ENCODE measurements at regions not wholly inside any gene's neighbourhood (a gene's known extent, or its start where the extent isn't known, plus 50 kb on each side); places are given as distances from the start of the nearest gene placed in this dataset.

- H3K4me1 ChIP-seq (ENCODE audit: control insufficient read depth, insufficient read depth, low read length): peaks cover 30% of the 10 kb centered on the region
- H3K27ac ChIP-seq (ENCODE audit: low read depth, low read length): no peak overlapping the region
- no peaks in the 10 kb centered on the region for H3K9me3 ChIP-seq (ENCODE audit: control insufficient read depth, insufficient read depth, low read depth, low read length)
- no peaks in the 10 kb centered on the region for H3K36me3 ChIP-seq (ENCODE audit: control insufficient read depth, insufficient read depth, low read length)
- no peak overlapping the region for H3K4me3 ChIP-seq (ENCODE audit: low read depth, low read length)
- no peak overlapping the region for H3K9ac ChIP-seq (ENCODE audit: low read length)
- peaks cover 10% of the 10 kb centered on the region; the same call in 1 of the 2 replicates for H3K27me3 ChIP-seq (ENCODE audit: control insufficient read depth, insufficient read depth, low read length)
These were observed 169.3 kb downstream of the OLFM1 start for GRCh38 chr9:135256581-135257354.

- Histone ChIP-seq H3K27me3 (ENCODE audit: control insufficient read depth, insufficient read depth, low read length) (peaks cover 10% of the 10 kb centered on the region; the same call in 1 of the 2 replicates), H3K4me3 (ENCODE audit: low read depth, low read length) (no peak overlapping the region), H3K9me3 (ENCODE audit: control insufficient read depth, insufficient read depth, low read depth, low read length) (no peaks in the 10 kb centered on the region), H3K36me3 (ENCODE audit: control insufficient read depth, insufficient read depth, low read length) (no peaks in the 10 kb centered on the region), H3K4me1 (ENCODE audit: control insufficient read depth, insufficient read depth, low read length) (peaks cover 25% of the 10 kb centered on the region), H3K27ac (ENCODE audit: low read depth, low read length) (no peak overlapping the region), H3K9ac (ENCODE audit: low read length) (no peak overlapping the region)
These were observed 171.0 kb downstream of the OLFM1 start for GRCh38 chr9:135258461-135258860.

- Histone ChIP-seq H3K9ac (ENCODE audit: low read length) (no peak overlapping the region), H3K4me1 (ENCODE audit: control insufficient read depth, insufficient read depth, low read length) (peaks cover 21% of the 10 kb centered on the region), H3K27ac (ENCODE audit: low read depth, low read length) (no peak overlapping the region), H3K36me3 (ENCODE audit: control insufficient read depth, insufficient read depth, low read length) (no peaks in the 10 kb centered on the region), H3K27me3 (ENCODE audit: control insufficient read depth, insufficient read depth, low read length) (peaks cover 10% of the 10 kb centered on the region; the same call in 1 of the 2 replicates), H3K4me3 (ENCODE audit: low read depth, low read length) (no peak overlapping the region), H3K9me3 (ENCODE audit: control insufficient read depth, insufficient read depth, low read depth, low read length) (no peaks in the 10 kb centered on the region)
These were observed 171.8 kb downstream of the OLFM1 start for GRCh38 chr9:135259273-135259672.

GRCh38 chr9:135260221-135261180 lies 173.0 kb downstream of the OLFM1 start:
- Histone ChIP-seq H3K36me3 (ENCODE audit: control insufficient read depth, insufficient read depth, low read length) (no peaks in the 10 kb centered on the region), H3K27me3 (ENCODE audit: control insufficient read depth, insufficient read depth, low read length) (peaks cover 13% of the 10 kb centered on the region; the same call in 1 of the 2 replicates), H3K4me1 (ENCODE audit: control insufficient read depth, insufficient read depth, low read length) (peaks cover 12% of the 10 kb centered on the region), H3K4me3 (ENCODE audit: low read depth, low read length) (no peak overlapping the region), H3K27ac (ENCODE audit: low read depth, low read length) (no peak overlapping the region), H3K9me3 (ENCODE audit: control insufficient read depth, insufficient read depth, low read depth, low read length) (no peaks in the 10 kb centered on the region), H3K9ac (ENCODE audit: low read length) (no peak overlapping the region)

- Histone ChIP-seq H3K27me3 (ENCODE audit: control insufficient read depth, insufficient read depth, low read length) (peaks cover 13% of the 10 kb centered on the region; the same call in 1 of the 2 replicates), H3K9ac (ENCODE audit: low read length) (no peak overlapping the region), H3K36me3 (ENCODE audit: control insufficient read depth, insufficient read depth, low read length) (no peaks in the 10 kb centered on the region), H3K4me3 (ENCODE audit: low read depth, low read length) (no peak overlapping the region), H3K4me1 (ENCODE audit: control insufficient read depth, insufficient read depth, low read length) (peaks cover 10% of the 10 kb centered on the region), H3K27ac (ENCODE audit: low read depth, low read length) (no peak overlapping the region), H3K9me3 (ENCODE audit: control insufficient read depth, insufficient read depth, low read depth, low read length) (no peaks in the 10 kb centered on the region)
These were observed 174.8 kb downstream of the OLFM1 start for GRCh38 chr9:135262248-135262647.

- H3K27ac ChIP-seq (ENCODE audit: low read depth, low read length): no peak overlapping the region
- H3K4me3 ChIP-seq (ENCODE audit: low read depth, low read length): no peak overlapping the region
- no peaks in the 10 kb centered on the region for H3K36me3 ChIP-seq (ENCODE audit: control insufficient read depth, insufficient read depth, low read length)
- H3K27me3 ChIP-seq (ENCODE audit: control insufficient read depth, insufficient read depth, low read length): peaks cover 13% of the 10 kb centered on the region; the same call in 1 of the 2 replicates
- no peaks in the 10 kb centered on the region for H3K9me3 ChIP-seq (ENCODE audit: control insufficient read depth, insufficient read depth, low read depth, low read length)
- peaks cover 10% of the 10 kb centered on the region for H3K4me1 ChIP-seq (ENCODE audit: control insufficient read depth, insufficient read depth, low read length)
- H3K9ac ChIP-seq (ENCODE audit: low read length): no peak overlapping the region
These were observed 176.0 kb downstream of the OLFM1 start for GRCh38 chr9:135263511-135263910.

GRCh38 chr9:135265931-135266330 lies 178.5 kb downstream of the OLFM1 start:
- Histone ChIP-seq H3K4me1 (ENCODE audit: control insufficient read depth, insufficient read depth, low read length) (peaks cover 5% of the 10 kb centered on the region), H3K27ac (ENCODE audit: low read depth, low read length) (no peak overlapping the region), H3K4me3 (ENCODE audit: low read depth, low read length) (no peak overlapping the region), H3K27me3 (ENCODE audit: control insufficient read depth, insufficient read depth, low read length) (peaks cover 7% of the 10 kb centered on the region; the same call in 1 of the 2 replicates), H3K36me3 (ENCODE audit: control insufficient read depth, insufficient read depth, low read length) (no peaks in the 10 kb centered on the region), H3K9me3 (ENCODE audit: control insufficient read depth, insufficient read depth, low read depth, low read length) (no peaks in the 10 kb centered on the region), H3K9ac (ENCODE audit: low read length) (no peak overlapping the region)

- Histone ChIP-seq H3K9ac (ENCODE audit: low read length) (no peak overlapping the region), H3K27ac (ENCODE audit: low read depth, low read length) (no peak overlapping the region), H3K4me3 (ENCODE audit: low read depth, low read length) (no peak overlapping the region), H3K9me3 (ENCODE audit: control insufficient read depth, insufficient read depth, low read depth, low read length) (no peaks in the 10 kb centered on the region), H3K36me3 (ENCODE audit: control insufficient read depth, insufficient read depth, low read length) (no peaks in the 10 kb centered on the region), H3K27me3 (ENCODE audit: control insufficient read depth, insufficient read depth, low read length) (peaks cover 3% of the 10 kb centered on the region; the same call in 1 of the 2 replicates), H3K4me1 (ENCODE audit: control insufficient read depth, insufficient read depth, low read length) (no peaks in the 10 kb centered on the region)
These were observed 179.8 kb downstream of the OLFM1 start for GRCh38 chr9:135267191-135267809.

GRCh38 chr9:135268031-135268430 lies 180.6 kb downstream of the OLFM1 start:
- no peak overlapping the region for H3K9ac ChIP-seq (ENCODE audit: low read length)
- no peak overlapping the region for H3K4me3 ChIP-seq (ENCODE audit: low read depth, low read length)
- no peaks in the 10 kb centered on the region for H3K4me1 ChIP-seq (ENCODE audit: control insufficient read depth, insufficient read depth, low read length)
- no peaks in the 10 kb centered on the region for H3K9me3 ChIP-seq (ENCODE audit: control insufficient read depth, insufficient read depth, low read depth, low read length)
- no peaks in the 10 kb centered on the region for H3K36me3 ChIP-seq (ENCODE audit: control insufficient read depth, insufficient read depth, low read length)
- H3K27ac ChIP-seq (ENCODE audit: low read depth, low read length): no peak overlapping the region
- H3K27me3 ChIP-seq (ENCODE audit: control insufficient read depth, insufficient read depth, low read length): 0 out of 2 replicates have a peak, but pooled peaks cover 3% of the 10 kb centered on the region

- H3K27me3 ChIP-seq (ENCODE audit: control insufficient read depth, insufficient read depth, low read length): 0 out of 2 replicates have a peak, but pooled peaks cover 3% of the 10 kb centered on the region
- H3K4me1 ChIP-seq (ENCODE audit: control insufficient read depth, insufficient read depth, low read length): no peaks in the 10 kb centered on the region
- H3K9me3 ChIP-seq (ENCODE audit: control insufficient read depth, insufficient read depth, low read depth, low read length): no peaks in the 10 kb centered on the region
- no peak overlapping the region for H3K27ac ChIP-seq (ENCODE audit: low read depth, low read length)
- no peak overlapping the region for H3K4me3 ChIP-seq (ENCODE audit: low read depth, low read length)
- no peak overlapping the region for H3K9ac ChIP-seq (ENCODE audit: low read length)
- H3K36me3 ChIP-seq (ENCODE audit: control insufficient read depth, insufficient read depth, low read length): no peaks in the 10 kb centered on the region
These were observed 181.5 kb downstream of the OLFM1 start for GRCh38 chr9:135268981-135269380.
